GM12878 (cell line): ENCODE measurements at regions not wholly inside any gene's neighbourhood (a gene's known extent, or its start where the extent isn't known, plus 50 kb on each side); places are given as distances from the start of the nearest gene placed in this dataset.

Experiments used
- ATAC-seq: fragments of 200-7000 bp; cut with Tn5 transposase; 3 replicates; pipeline ENCODE4 v1.9.1; 2020; ENCODE audit warnings: mild to moderate bottlenecking, moderate library complexity
- BruUV-seq: library from RNA; stranded (reverse); fragments of 400-500 nt; replicated peaks from 2 replicates; lab custom pipeline; 2021; lab: Mats Ljungman, UMichigan
- CTCF ChIA-PET: fragments of 300-600 bp; sonication (Branson Sonifier 250); formaldehyde crosslinking; extraction: SDS; loops from one replicate; lab custom pipeline; 2021; ENCODE audit warnings: inconsistent platforms; lab: Yijun Ruan, JAX
- POLR2A ChIA-PET: fragments of 350-600 bp; formaldehyde crosslinking; extraction: SDS; loops from one replicate; lab custom pipeline; 2021; ENCODE audit warnings: inconsistent platforms; lab: Charles Lee
- RAD21 ChIA-PET: fragments of 300-600 bp; sonication (Branson Sonifier 250); formaldehyde crosslinking; loops from one replicate; lab custom pipeline; 2023; ENCODE audit warnings: antibody characterized with exemption; ENCODE audit not compliant: unreplicated experiment; lab: Charles Lee
- SMC1A ChIA-PET: fragments of 300-600 bp; sonication (Branson Sonifier 250); formaldehyde crosslinking; loops from one replicate; lab custom pipeline; 2023; ENCODE audit not compliant: unreplicated experiment, uncharacterized antibody; lab: Charles Lee
- DNase-seq: peaks from one replicate; pipeline ENCODE4 v3.0.0-alpha.2; 2011; ENCODE audit warnings: low read depth, low spot score
- FAIRE-seq: peaks from 3 replicates; lab custom pipeline; 2011; peaks lifted over from hg19 to GRCh38; lab: Jason Lieb, UNC
- H2AFZ ChIP-seq: 2 replicates; pipeline ENCODE4 v1.6.0; 2011; ENCODE audit warnings: low read depth, low read length, control low read depth; ENCODE audit not compliant: control insufficient read depth
- H3K27ac ChIP-seq: 2 replicates; pipeline ENCODE4 v1.5.1; 2011; ENCODE audit warnings: control low read depth; ENCODE audit not compliant: control insufficient read depth, insufficient read depth
- H3K27me3 ChIP-seq, 2 experiments: replicated peaks in 1 of 2; 2 replicates each; pipeline versions ENCODE4 v1.6.0 to v1.6.1; 2011; ENCODE audit warnings: low read length in 1 of 2; ENCODE audit not compliant: control insufficient read depth in 2 of 2, insufficient read depth in 2 of 2
- H3K36me3 ChIP-seq, 2 experiments: 2 replicates each; pipeline ENCODE4 v1.5.1; 2011; ENCODE audit warnings: low read length in 1 of 2; ENCODE audit not compliant: control insufficient read depth in 2 of 2, insufficient read depth in 2 of 2
- H3K4me1 ChIP-seq: 2 replicates; pipeline ENCODE4 v1.6.1; 2011; ENCODE audit warnings: mild to moderate bottlenecking, low read length, moderate library complexity, mixed read lengths; ENCODE audit not compliant: control insufficient read depth, insufficient read depth
- H3K4me2 ChIP-seq: 2 replicates; pipeline ENCODE4 v1.6.0; 2011; ENCODE audit warnings: control low read depth; ENCODE audit not compliant: control insufficient read depth, insufficient read depth
- H3K4me3 ChIP-seq: fragments of 200-600 bp; sonication (generic); 2 replicates; pipeline ENCODE4 v1.5.1; 2016
- H3K79me2 ChIP-seq: 2 replicates; pipeline ENCODE4 v1.6.0; 2011; ENCODE audit warnings: low read length; ENCODE audit not compliant: control insufficient read depth, insufficient read depth
- H3K9ac ChIP-seq: 2 replicates; pipeline ENCODE4 v1.8.0; 2011; ENCODE audit warnings: low read length, control low read depth, mixed read lengths; ENCODE audit not compliant: control insufficient read depth, insufficient read depth
- H3K9me3 ChIP-seq: replicated peaks from 3 replicates; pipeline ENCODE4 v1.5.1; 2011; ENCODE audit warnings: mild to moderate bottlenecking, low read length; ENCODE audit not compliant: control insufficient read depth, insufficient read depth
- H4K20me1 ChIP-seq: 2 replicates; pipeline ENCODE4 v1.6.0; 2011; ENCODE audit not compliant: control insufficient read depth, insufficient read depth
- ATF7 ChIP-seq: fragments of 450-650 bp; IDR thresholded peaks from 2 replicates; pipeline ENCODE4 v1.6.1; 2016; ENCODE audit warnings: low read depth, mild to moderate bottlenecking
- BHLHE40 ChIP-seq, 2 experiments: fragments of 450-650 bp in 1 of 2; IDR thresholded peaks; 2 replicates each; pipeline ENCODE4 v1.6.1; 2011 to 2017; ENCODE audit warnings: low read depth in 2 of 2, borderline replicate concordance in 1 of 2, improper control_type of control experiment in 1 of 2, low read length in 1 of 2, mild to moderate bottlenecking in 1 of 2
- BMI1 ChIP-seq: fragments of 450-650 bp; IDR thresholded peaks from 2 replicates; pipeline ENCODE4 v1.6.1; 2016; ENCODE audit warnings: mild to moderate bottlenecking, moderate library complexity, borderline replicate concordance
- NFXL1 ChIP-seq: fragments of 450-650 bp; IDR thresholded peaks from 2 replicates; pipeline ENCODE4 v1.6.1; 2017; ENCODE audit warnings: antibody characterized with exemption, mild to moderate bottlenecking, borderline replicate concordance
- NFYB ChIP-seq: IDR thresholded peaks from 2 replicates; pipeline ENCODE4 v1.6.1; 2011; ENCODE audit warnings: low read depth, mild to moderate bottlenecking, low read length, improper control_type of control experiment, moderate library complexity; ENCODE audit not compliant: insufficient read depth
- NR2C2 ChIP-seq: IDR thresholded peaks from 2 replicates; pipeline ENCODE4 v1.6.1; 2011; ENCODE audit warnings: borderline replicate concordance, low read depth; ENCODE audit not compliant: control insufficient read depth, insufficient read length
- POU2F2 ChIP-seq: IDR thresholded peaks from 3 replicates; pipeline ENCODE4 v1.6.1; 2011; ENCODE audit warnings: low read depth, mild to moderate bottlenecking, low read length, borderline replicate concordance
- RELB ChIP-seq: fragments of 450-650 bp; IDR thresholded peaks from 2 replicates; pipeline ENCODE4 v1.6.1; 2017; ENCODE audit warnings: low read depth, mild to moderate bottlenecking, moderate library complexity
- SIN3A ChIP-seq: IDR thresholded peaks from 2 replicates; pipeline ENCODE4 v1.6.1; 2012; ENCODE audit warnings: low read depth, low read length, improper control_type of control experiment
- WRNIP1 ChIP-seq: IDR thresholded peaks from 2 replicates; pipeline ENCODE4 v1.6.1; 2011; ENCODE audit warnings: low read depth, low read length, improper control_type of control experiment, borderline replicate concordance
- ZNF207 ChIP-seq: fragments of 450-650 bp; IDR thresholded peaks from 2 replicates; pipeline ENCODE4 v1.6.1; 2014; ENCODE audit warnings: antibody characterized with exemption, mild to moderate bottlenecking, borderline replicate concordance
- WGBS: methylation state at CpG from one replicate; pipeline ENCODE4 v1.1.6; 2016; ENCODE audit warnings: low lambda C conversion rate; ENCODE audit not compliant: insufficient replicate concordance, insufficient coverage; ENCODE audit errors: missing lambda C conversion rate; 5-methylcytosine and 5-hydroxymethylcytosine counted together
- in situ Hi-C: fragments of 300-500 bp; cut with MboI; formaldehyde crosslinking; loops from 9 replicates; pipeline ENCODE4 v1.14.3; 2018; ENCODE audit warnings: mixed read lengths
- intact Hi-C: fragments of 100-400 bp; cut with micrococcal nuclease; formaldehyde crosslinking; loops from one replicate; pipeline ENCODE4 v1.14.2; 2022; ENCODE audit not compliant: unreplicated experiment
- TF ChIP-seq, protein P1 (sequence below): IDR thresholded peaks from 2 replicates; pipeline ENCODE4 v1.6.1; 2011; ENCODE audit warnings: borderline replicate concordance, low read depth, mild to moderate bottlenecking, moderate library complexity, low read length; ENCODE audit not compliant: insufficient read depth, poor library complexity, severe bottlenecking

DNA sequence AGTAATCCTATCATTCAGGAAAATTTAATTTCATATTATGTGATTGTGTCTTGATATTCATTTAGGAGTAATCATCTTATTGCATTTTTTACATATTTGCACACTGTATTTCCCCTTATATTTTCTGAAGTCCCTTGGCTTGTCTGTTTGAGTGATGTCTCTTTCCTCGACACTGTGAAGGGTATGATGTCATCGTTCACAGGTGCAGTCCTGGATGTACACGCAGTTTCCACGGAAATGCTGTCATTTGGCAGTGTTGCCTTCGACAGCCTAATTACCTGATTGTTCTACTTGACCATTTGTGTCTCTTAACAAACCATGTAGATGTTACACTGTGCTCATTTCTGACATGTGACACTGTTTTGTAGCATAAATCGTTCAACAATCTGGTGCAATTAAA, 1277.0 kb downstream of the TMEM121 start:
- TF ChIP-seq WRNIP1 (no peak), ATF7 (0 out of 2 replicates have a peak, but pooled peaks have one; percentile 21)
- TF ChIP-seq, protein P1, sequence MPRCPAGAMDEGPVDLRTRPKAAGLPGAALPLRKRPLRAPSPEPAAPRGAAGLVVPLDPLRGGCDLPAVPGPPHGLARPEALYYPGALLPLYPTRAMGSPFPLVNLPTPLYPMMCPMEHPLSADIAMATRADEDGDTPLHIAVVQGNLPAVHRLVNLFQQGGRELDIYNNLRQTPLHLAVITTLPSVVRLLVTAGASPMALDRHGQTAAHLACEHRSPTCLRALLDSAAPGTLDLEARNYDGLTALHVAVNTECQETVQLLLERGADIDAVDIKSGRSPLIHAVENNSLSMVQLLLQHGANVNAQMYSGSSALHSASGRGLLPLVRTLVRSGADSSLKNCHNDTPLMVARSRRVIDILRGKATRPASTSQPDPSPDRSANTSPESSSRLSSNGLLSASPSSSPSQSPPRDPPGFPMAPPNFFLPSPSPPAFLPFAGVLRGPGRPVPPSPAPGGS, result no peak
- Histone ChIP-seq H3K9ac (no peak overlapping the region), H3K79me2 (no peaks in the 10 kb centered on the region), H3K4me2 (no peak overlapping the region), H3K27ac (no peak overlapping the region), H3K9me3 (no peaks in the 10 kb centered on the region), H3K27me3 (peaks cover 0 to 4% of the 10 kb centered on the region in 2 experiments; a peak in 2 of 4 replicates), H3K4me1 (no peaks in the 10 kb centered on the region), H4K20me1 (no peaks in the 10 kb centered on the region), H3K4me3 (no peak overlapping the region), H3K36me3 (no peaks in the 10 kb centered on the region), H2AFZ (no peak overlapping the region)
- SMC1A ChIA-PET, result interaction anchor here (0.8 kb wide), 1 partner anchor 10 kb away, joined by 3 read pairs; no protein-coding TSS in a partner anchor
- CTCF ChIA-PET, result interaction anchor here (0.8 to 4.9 kb wide), 9 partner anchors 10 to 111 kb away, joined by 3 to 45 read pairs (median 5); no protein-coding TSS in a partner anchor
- WGBS, result 8% methylated on average over 6 of the region's 6 CpGs
- ATAC-seq, result no peak
- BruUV-seq, result no TSS peak
- POLR2A ChIA-PET, result no interaction called here
- intact Hi-C loops, result no loop called here
- FAIRE-seq, result no peak
- no peak for DNase-seq
- in situ Hi-C loops, result no loop called here
- RAD21 ChIA-PET, result interaction anchor here (1.2 to 1.9 kb wide), 2 partner anchors 27 to 69 kb away, joined by 4 to 8 read pairs; no protein-coding TSS in a partner anchor

- RAD21 ChIA-PET, result no interaction called here
- no peak for TF ChIP-seq NFYB
- no peak for TF ChIP-seq SIN3A
- TF ChIP-seq BHLHE40 (IDR thresholded peaks at IDR 0.05; ENCODE audit: borderline replicate concordance in 1 of 2, low read depth in 2 of 2, low read length in 1 of 2), result no peak
- TF ChIP-seq POU2F2, result no peak
- TF ChIP-seq BMI1, result no peak
- no peak for TF ChIP-seq ZNF207
- no peak for TF ChIP-seq RELB
- TF ChIP-seq NFXL1, result no peak
- TF ChIP-seq NR2C2, result no peak
Measured at GRCh38 chr14:106807493-106807892, 1281.1 kb downstream of the TMEM121 start.

More at GRCh38 chr14:106807493-106807892, 1281.1 kb downstream of the TMEM121 start:
- Histone ChIP-seq H3K4me1 (peaks cover 8% of the 10 kb centered on the region), H3K4me3 (no peak overlapping the region), H3K27me3 (peaks cover 0 to 4% of the 10 kb centered on the region in 2 experiments; a peak in 2 of 4 replicates), H3K9me3 (no peaks in the 10 kb centered on the region), H3K27ac (no peak overlapping the region), H3K4me2 (no peak overlapping the region), H3K36me3 (no peaks in the 10 kb centered on the region), H4K20me1 (no peaks in the 10 kb centered on the region), H2AFZ (no peak overlapping the region), H3K79me2 (no peaks in the 10 kb centered on the region), H3K9ac (no peak overlapping the region)
- WGBS, result 47% methylated on average over 3 of the region's 3 CpGs
- no TSS peak for BruUV-seq
- in situ Hi-C loops (no loop called here), intact Hi-C loops (no loop called here)
- ChIA-PET POLR2A (no interaction called here), SMC1A (no interaction called here), CTCF (interaction anchor here (1.0 to 1.4 kb wide), 4 partner anchors 18 to 68 kb away, joined by 3 to 7 read pairs (median 4); no protein-coding TSS in a partner anchor)
- no peak for FAIRE-seq
- no peak for ATAC-seq
- DNase-seq, result no peak
